GM18909 (cell line): ENCODE measurements at regions not wholly inside any gene's neighbourhood (a gene's known extent, or its start where the extent isn't known, plus 50 kb on each side); places are given as distances from the start of the nearest gene placed in this dataset.
A peak's percentile ranks its signal among the peaks of the same experiment; 100 is the strongest.
"Not testable (repeated sequence)": the region's sequence is repeated elsewhere in the genome, so short reads cannot be mapped to it uniquely, and the experiment has no call there.

Experiments
- ATAC-seq: cut with Tn5 transposase; IDR thresholded peaks from one replicate; pipeline ENCODE4 v1.9.1; 2021; ENCODE audit warnings: mild to moderate bottlenecking; ENCODE audit not compliant: unreplicated experiment, poor library complexity

DNA sequence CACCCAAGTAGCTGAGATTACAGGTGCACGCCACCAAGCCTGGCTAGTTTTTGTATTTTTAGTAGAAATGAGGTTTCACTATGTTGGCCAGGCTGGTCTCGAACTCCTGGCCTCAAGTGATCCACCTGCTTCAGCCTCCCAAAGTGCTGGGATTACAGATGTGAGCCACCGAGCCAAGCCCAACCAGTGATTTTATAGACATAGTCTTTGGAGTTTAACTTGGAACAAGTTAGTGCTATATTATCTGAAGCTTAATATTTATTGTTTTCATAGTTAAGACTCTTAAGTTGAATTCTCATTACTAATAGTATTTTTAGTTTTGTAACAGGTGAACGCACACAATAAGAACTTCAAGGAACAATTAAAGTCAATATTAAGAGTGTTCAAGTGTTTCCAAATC, 122.1 kb downstream of the SPAG6 start:
- ATAC-seq = not testable (repeated sequence)

DNA sequence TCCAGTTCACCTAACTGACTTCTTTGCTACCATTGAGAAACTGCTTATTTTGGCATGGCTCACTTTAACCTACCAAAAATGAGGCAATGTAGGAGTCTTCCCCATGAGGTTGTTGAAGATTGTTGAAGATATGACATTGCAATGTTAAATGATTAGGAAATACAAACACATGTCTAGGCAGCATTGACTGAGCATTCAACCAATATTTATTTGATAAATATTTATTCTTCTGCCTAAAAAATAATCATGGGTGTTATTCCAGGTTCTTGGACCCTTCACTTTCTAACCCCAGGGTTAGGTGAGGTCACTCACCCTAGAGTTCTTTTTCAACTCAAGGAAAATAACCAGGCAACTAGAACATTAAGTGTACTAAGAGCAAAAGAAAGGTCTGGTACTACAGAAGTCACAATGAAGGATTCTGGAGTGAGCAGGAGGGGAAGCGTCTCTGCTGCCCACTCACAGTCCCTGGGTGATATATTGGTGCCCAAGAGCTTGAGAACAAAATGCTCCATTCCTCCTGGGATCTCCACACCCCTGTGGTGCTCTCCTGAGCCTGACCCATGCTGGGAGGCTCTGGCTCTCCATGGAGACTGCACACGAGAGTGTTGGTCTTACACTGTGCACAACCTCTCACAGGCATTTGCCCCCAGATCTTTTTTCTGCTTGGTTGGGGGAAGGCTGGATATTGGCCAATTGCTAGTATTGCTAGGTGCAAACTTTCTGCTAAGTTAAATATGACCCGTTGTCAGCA, 123.4 kb downstream of the SPAG6 start:
- ATAC-seq = no peak

DNA sequence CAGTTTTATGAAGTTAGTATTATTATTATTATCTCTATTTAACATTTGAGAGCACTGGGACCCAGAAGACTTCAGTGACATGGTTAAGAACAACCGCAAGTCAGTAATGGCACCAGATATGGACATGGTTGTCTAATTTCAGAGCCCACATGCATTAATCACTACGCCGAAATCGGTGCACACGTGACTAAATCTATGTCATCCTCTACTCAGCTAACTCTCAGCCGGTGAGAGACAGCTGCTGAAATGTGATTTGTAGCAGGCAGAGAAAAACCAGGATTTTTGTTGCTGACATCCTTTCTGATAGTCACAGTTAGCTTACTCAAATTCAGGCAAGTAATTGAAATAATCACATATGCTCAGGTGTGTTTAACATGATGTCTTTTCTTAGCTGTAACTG, 127.7 kb downstream of the SPAG6 start:
- no peak for ATAC-seq

DNA sequence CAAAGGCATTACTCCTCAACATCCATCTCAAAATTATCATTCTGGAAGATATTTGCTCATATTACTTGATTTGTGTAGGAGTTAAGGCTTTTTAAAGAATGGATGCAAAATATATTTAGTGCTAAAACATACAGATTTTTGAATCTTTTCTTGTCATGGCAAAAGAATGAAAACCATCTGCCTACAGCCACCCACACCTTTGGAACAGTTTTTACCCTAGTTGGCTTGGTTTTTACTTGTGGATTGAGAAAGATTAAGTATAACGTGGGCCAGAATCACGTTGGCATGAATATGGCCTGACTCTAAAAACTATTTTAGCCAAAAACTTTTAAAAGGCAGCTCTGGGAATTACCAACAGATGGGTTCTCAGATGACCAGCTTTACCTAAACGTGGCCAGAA, 128.2 kb downstream of the SPAG6 start:
- no peak for ATAC-seq

DNA sequence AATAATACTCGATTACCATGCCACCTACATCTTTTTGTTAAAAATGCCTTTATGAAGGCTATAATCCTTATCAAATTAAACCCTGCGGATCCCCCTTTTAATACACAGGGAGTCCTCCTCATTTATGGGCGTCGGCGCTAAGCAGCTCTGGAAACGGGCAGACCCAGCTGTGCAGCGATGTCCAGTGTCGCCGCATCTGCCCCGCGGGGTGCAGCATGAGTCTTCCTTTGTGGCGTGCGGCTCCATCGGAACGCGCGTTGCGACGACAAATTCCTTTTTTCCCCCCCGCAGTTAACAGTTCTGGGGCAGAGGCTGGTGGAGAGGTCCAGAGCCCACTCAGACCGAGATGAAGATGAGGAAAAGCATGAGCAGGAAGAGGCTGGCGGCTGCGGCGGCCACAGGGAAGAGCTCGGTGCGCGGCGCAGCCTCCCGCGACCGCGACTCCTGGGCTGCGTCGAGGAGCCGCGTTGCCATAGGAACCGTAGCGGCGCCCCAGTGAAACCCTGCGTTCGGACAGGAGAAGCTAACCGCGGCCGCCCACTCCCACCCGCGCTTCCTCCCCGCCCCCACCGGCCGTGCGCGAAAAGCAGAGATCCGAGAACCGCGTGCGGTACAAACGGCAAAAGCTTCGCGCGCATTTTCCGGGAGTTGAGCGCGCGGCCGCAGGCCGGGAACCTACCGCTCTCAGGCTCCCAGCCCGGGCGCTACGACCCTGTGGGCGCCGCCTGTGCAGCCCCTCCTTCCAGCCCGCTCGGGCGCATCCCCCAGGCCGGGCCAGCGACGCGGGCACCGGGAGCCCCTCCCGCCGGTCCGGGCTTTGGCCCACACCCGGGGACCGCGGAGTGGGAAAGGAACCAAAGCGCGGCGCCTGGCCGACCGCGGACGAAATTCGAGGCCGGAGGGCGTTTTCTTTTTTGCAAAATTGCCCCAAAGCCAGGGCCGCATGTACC, 130.6 kb downstream of the SPAG6 start:
- ATAC-seq = no peak

DNA sequence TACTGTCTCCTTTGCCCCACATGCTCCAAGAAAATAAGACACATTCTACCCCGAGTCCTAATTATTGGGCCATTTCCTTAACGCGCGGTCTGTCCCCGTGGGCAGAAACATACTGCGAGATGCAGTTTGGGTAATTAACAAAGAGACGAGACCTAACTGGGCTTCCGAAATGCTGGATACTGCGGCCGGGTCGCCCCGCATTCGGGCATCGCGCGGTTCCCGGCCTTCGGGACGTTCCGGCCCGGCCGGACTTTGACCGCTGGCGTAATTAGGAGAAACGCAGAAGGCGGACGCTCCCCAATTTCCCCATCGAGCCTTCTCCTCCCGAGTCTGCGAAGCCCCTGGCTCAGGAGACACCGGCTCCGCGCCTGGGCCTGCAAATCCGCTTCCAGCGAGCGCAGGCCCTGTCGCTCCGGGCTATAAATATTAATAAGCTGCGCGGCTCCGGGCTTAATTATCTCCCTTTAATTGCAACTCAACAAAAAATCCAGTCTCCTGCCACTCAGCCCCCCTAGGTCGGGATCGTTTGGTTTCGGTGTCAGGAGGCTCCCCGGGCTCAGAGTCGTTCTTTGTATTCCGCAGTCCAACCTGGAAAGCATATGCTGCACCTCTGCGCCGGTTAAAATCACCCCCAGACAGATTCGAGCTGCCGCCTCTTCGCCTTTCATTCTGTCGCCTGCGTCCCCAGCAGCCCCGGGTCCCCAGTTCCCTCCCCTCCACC, 131.5 kb downstream of the SPAG6 start:
- no peak for ATAC-seq

DNA sequence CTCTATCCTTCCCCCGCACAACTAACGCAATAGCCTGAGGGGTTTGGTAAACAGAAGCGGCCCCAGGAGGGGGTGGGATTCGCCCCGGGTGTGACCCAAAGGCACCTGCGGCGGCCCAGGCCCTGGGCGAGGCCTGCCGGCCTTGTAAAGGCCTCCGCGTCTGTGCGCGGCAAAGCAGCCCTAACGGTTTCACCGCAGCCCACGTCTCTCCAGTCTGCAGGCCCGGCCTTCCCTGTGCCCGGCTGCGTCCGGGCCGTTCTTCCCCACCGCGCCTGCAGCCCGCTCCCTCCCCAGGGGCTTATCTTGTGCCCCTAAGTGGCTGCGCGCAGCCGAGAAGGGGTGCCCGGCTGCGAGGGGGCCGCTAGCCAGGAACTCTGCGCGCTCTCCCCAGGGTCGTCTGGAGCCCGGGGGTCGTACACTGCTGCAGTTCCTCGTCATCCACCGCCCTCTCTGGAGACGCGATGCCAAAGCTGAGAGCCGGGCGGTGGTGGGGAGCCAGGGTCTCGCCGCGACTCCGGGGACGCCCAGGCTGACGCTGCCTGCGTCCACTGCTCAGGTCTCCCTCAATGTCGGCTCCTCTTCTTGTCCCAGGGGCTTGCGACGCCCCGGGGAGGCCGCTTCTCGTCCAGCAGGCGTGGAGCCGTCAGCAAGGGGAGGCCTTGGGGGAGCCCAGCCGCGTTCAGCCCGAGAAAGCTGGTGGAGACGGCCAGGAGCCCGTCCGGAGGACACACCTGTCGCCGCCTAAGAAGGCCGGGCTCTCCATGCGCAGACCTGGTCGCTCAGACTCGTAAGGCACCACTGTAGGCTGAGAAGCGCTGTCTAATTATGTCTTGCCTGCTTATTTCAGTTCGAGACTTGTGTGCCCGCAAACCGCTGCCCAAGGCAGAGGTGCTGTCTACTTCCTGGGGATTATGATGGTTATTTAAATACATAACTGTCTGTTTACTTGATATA, 132.3 kb downstream of the SPAG6 start:
- ATAC-seq = peak; percentile 71

DNA sequence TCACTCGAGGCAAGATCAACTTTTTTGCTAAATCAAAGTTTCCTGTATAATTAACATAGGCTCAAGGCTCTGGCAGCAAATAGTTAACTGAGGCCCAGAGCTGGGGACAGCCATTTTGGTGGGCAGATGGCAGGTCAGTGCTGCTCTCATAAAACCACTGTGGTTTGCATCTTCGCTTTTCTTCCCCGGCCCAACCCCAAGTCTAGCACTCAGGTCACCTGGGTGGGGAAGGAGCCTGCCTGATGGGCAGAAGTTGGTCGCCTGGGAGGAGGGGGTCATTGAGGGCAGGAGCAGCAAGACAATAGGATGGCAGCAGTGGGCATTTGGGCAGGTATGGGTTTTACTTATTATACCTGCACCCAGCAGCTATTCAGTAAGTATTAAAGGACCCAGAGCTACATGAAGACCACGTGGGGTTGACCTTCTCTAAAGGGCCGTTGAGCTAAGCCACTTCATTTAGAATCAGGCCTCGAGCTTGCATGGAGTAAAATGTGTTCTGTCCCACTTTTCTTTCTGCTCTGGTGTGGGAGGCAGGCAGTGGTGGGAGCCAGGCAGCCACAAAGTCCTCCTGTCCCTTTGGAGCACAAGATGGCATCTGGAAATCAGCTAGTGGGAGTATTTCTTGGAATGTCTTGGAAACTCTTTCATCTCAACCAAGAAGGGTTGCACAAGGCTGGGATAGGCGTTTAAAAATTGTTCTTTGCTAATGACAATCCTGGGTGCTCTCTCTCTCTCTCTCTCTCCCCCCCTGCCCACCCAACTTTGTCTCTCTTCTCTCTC, 133.4 kb downstream of the SPAG6 start:
- no peak for ATAC-seq

DNA sequence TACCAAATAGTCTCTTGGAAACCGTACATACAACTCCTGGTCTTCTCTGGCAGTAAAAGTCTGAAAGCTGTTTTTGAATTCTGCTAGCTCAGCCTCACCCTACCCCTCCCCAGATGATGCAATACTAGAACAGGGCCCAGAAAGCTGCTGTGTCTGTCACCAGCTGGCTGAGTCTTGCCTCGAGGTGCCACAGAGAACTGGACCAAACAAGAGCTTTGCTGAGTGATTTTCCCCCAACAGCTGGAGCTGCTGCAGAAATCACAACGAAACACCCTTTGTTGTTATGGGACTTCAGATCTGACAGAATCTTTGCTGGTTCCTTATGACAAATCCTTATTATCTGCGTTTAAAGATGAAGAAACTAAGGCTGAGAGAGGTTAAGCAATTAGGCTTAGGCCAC, 134.1 kb downstream of the SPAG6 start:
- ATAC-seq = no peak

DNA sequence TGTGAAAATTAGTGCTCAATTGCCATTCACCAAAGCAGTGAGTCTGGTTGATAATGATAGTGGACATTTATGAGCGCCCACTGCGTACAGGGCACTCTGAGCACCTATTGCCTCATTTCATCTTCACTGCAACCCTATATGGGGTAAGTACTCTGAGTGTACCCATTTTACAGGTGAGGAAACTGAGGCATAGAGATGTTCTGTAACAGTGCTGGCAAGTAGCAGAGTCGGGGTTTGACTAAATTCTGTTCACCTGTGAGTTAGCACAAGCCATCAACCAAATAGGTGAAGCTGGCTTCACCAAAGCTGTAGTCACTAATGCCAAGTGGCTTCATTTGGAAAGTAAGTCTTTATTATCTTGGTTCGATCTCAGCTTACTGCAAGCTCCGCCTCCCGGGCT, 135.8 kb downstream of the SPAG6 start:
- no peak for ATAC-seq

DNA sequence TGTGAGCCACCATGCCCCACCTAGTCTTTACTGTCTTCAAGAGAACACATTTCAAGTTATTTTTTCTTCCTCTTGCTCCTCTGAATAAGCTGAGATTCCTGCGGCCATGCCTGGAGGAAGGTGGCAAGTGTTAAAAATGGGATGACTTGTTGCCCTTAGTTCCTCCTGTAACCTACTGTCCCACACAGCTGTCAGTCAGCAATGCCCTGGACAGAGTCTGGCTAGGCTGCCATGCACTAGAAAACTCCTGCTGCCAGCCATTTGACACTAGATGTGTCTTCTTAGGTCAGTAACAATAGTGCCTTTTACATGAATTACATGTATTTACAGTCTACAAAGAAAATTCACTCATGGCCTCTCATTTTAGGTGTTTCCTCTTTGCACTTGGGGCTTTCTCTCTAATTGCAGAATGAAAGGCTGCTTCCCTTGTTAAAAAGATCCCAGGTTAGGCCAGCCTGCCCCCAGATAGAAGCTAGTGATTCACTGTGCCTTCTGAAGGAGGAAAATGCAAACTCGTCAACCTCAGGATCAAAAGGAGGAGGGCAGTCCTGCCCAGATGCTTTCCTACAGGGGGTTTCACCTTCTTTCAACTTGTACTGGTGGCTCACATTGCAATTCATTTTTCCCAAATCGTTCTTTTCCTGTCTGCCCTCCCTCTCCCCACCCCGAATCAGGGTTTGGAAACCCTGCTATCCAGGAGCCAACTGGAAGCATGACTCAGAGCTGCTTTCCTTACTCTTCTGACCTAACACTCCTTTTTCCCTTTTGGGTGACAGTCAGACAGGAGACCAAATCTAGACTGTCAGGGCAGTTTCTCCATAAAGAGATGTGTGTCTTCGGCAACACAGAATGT, 136.6 kb downstream of the SPAG6 start:
- ATAC-seq = no peak

DNA sequence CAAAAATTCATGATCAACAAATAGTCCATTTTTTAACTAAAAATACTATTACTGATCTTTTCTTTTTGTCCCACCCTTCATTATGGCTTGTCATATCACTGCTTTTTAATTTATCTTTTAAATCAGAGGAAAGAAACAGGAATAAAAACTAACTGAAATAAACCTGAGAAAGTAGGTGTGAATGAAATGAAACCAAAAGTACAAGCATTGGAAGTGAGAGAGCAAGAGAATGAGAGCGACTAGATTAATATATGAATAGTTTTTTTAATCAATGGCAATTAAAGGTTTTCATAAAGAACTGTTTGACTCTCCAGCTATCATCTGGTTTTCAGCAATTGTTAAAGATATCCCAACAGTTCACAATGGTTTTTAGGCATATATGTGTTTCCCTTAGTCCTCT, 137.8 kb downstream of the SPAG6 start:
- ATAC-seq = no peak
